ENCODE measurements at regions not wholly inside any gene's neighbourhood (a gene's known extent, or its start where the extent isn't known, plus 50 kb on each side); places are given as distances from the start of the nearest gene placed in this dataset.

GRCh38 chr3:41089566-41089965 is 109.7 kb upstream of the CTNNB1 start:
- no peak overlapping the region for H3K18ac ChIP-seq (ENCODE audit: insufficient read length, low read depth, low read length)
- H2BK12ac ChIP-seq (ENCODE audit: insufficient read length, low read depth, low read length), result no peak overlapping the region
- H2BK20ac ChIP-seq (ENCODE audit: low read depth, low read length, poor library complexity, severe bottlenecking), result no peak overlapping the region
- H3K27ac ChIP-seq (ENCODE audit: insufficient read length, low read depth, low read length), result no peak overlapping the region
- Mint-ChIP-seq H3K9me3 (no peaks in the 10 kb centered on the region), H3K27me3 (ENCODE audit: low read depth) (no peaks in the 10 kb centered on the region), H3K36me3 (ENCODE audit: insufficient read depth in 1 of 3, low read depth in 3 of 3) (no peaks in the 10 kb centered on the region), H3K27ac (no peak overlapping the region), H3K4me1 (peaks cover 4 to 5% of the 10 kb centered on the region in 2 experiments), H3K4me3 (no peak overlapping the region)
- no peaks in the 10 kb centered on the region for H3K23me2 ChIP-seq (ENCODE audit: insufficient read length, low read depth, low read length, poor library complexity, severe bottlenecking)
- H2BK120ac ChIP-seq (ENCODE audit: low read depth, low read length, poor library complexity, severe bottlenecking), result no peak overlapping the region
- H3K79me1 ChIP-seq (ENCODE audit: insufficient read depth, low read depth, low read length, poor library complexity, severe bottlenecking), result no peaks in the 10 kb centered on the region
- H3K9me3 ChIP-seq (ENCODE audit: control insufficient read depth, low read depth, low read length), result no peaks in the 10 kb centered on the region
- H4K91ac ChIP-seq (ENCODE audit: insufficient read length, low read depth, low read length), result no peak overlapping the region
- no peak overlapping the region for H3K4ac ChIP-seq (ENCODE audit: low read depth, low read length)
- H3K23ac ChIP-seq (ENCODE audit: insufficient read length, low read depth, low read length), result no peak overlapping the region
- no peaks in the 10 kb centered on the region for H3K79me2 ChIP-seq (ENCODE audit: insufficient read depth, low read length)
- no peaks in the 10 kb centered on the region for H4K20me1 ChIP-seq (ENCODE audit: control insufficient read depth, insufficient read depth, insufficient read length)
- DNase-seq, result no peak
- H2BK5ac ChIP-seq (ENCODE audit: insufficient read length, low read length), result no peak overlapping the region
- no peak overlapping the region for H3K4me2 ChIP-seq (ENCODE audit: insufficient read depth, insufficient read length, low read length)
- no peak overlapping the region for H3T11ph ChIP-seq (ENCODE audit: low read length)
- no peak overlapping the region for H2AK5ac ChIP-seq (ENCODE audit: insufficient read length, low read length)
- no peak overlapping the region for H2BK15ac ChIP-seq (ENCODE audit: low read depth, low read length)
- no peak overlapping the region for H4K5ac ChIP-seq (ENCODE audit: insufficient read length, low read depth, low read length)
- no peaks in the 10 kb centered on the region for H3K4me1 ChIP-seq (ENCODE audit: insufficient read depth, low read length)
- no peak overlapping the region for H3K14ac ChIP-seq (ENCODE audit: insufficient read depth, low read length)
- WGBS (ENCODE audit: extremely low coverage, insufficient read length, low lambda C conversion rate), result no CpG with 5 or more reads among the region's 1 CpG
- H3K56ac ChIP-seq (ENCODE audit: insufficient read length, low read depth, low read length), result no peak overlapping the region
- H2AFZ ChIP-seq (ENCODE audit: low read length), result no peak overlapping the region
- no peak for TF ChIP-seq CTCF (conservative IDR thresholded peaks at IDR 0.05)
- H4K8ac ChIP-seq (replicated peaks; ENCODE audit: insufficient read length, low read depth, low read length), result no peak overlapping the region
- H3K9ac ChIP-seq (ENCODE audit: extremely low read depth, insufficient read length, low read length), result no peak overlapping the region
- no peaks in the 10 kb centered on the region for H3K27me3 ChIP-seq (ENCODE audit: insufficient read depth, low read length)

Measured in H9 (cell line).